Globus pallidus (tissue), 1 donor: ENCODE measurements at regions not wholly inside any gene's neighbourhood (a gene's known extent, or its start where the extent isn't known, plus 50 kb on each side); places are given as distances from the start of the nearest gene placed in this dataset.
"Not testable (repeated sequence)": the region's sequence is repeated elsewhere in the genome, so short reads cannot be mapped to it uniquely, and the experiment has no call there.

Experiments
- DNase-seq: peaks from one replicate; pipeline ENCODE4 v3.0.0-alpha.2; 2015; ENCODE audit warnings: low spot score

DNA sequence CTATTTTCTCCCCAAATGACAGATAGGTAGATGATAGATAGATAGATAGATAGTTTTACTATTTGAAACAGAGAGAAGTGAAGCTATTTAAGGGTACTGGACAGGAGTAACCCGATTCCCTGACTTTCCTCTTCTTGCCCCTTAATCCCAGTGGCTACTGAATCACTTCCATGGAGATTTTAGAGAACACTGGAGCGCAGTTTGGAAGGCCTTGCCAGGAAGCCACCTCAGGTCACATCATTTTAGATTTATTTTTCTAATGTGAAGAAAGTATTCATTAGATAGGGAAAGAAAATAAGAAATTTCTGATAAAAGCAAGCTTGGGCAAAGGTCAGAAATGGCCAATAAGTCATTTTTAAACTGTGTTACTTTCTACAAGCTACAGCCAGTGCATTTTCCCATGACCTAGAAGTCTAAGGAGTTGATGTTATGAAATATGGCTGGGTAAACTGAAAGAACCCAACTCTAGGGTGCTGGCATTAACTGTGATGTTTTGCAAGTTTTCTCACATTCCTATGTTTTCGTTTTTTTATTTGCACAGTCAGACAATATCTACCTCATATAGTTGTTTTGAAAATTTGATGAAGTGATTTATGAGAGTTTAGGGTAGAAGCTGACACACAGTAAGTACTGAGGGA, 544.7 kb upstream of the PTGER4 start:
- DNase-seq, result no peak

DNA sequence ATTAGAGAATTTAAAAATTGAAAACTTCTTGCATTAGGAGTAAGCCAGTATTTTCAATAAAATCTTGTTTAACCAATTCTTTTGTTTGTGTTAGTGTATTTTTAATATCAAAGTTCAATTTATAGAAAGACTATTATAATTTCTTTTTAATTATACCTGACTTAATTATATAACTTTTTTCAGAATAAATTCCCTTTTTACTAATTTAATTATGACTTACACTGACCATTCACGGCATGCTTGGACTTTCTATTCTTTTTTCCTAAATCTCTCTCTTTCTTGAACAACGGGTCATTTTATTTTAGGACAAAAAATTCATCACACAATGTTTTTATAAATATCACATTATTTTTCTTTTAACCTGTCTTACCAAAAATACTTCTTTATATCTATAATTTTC, 555.3 kb upstream of the PTGER4 start:
- no peak for DNase-seq

DNA sequence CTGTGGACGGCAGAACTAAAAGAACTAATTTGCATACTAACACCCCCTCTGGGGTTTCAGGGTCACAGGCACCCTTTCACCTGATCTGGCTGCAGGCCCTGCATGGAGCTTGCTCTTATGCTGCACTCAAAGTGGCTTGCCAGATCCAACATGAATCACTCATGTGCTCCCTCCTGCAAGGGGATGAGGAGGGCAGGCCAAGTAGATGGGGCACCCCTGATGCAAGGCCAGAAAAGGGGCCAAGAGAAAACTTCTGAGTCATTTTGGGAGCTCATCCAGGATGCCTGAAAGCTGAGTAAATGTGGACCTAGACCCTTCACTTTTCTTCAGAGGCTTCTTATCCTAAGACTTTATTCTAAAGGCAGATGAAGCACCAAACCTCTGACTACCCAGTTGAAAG, 558.5 kb upstream of the PTGER4 start:
- DNase-seq, result no peak

DNA sequence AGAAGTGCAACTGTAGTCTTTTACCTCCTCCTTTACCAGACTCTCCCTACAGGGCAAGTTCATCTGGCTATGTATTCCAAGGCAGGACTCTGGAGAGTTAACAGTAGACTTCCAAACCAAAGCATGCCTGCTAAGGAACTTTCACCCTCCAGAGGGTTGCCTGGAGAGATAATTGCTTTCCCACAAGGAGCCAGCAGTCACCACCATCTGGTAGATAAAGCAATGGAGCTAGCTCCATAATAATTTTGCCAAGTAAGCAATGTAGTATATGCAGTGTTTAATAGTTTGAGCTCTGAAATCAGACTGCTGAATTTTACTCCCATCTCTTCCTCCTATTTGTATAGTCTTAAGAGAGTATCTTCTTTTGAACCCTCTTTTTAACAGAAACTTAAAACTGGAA, 566.8 kb upstream of the PTGER4 start:
- no peak for DNase-seq

DNA sequence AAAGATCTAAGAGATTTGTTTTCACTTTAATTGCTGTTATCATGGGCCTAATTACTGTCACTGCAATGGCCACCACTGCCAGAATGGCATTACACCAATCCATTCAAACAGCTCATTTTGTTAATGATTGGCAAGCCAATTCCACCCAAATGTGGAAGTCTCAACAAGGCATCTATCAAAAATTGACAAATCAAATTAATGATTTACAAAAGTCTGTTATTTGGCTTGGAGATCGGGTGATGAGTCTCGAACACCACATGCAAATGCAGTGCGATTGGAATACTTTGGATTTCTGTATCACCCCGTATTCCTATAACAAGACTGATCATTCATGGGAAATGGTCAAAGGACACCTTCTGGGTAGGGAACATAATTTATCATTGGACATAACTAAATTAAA, 568.7 kb upstream of the PTGER4 start:
- DNase-seq, result not testable (repeated sequence)

DNA sequence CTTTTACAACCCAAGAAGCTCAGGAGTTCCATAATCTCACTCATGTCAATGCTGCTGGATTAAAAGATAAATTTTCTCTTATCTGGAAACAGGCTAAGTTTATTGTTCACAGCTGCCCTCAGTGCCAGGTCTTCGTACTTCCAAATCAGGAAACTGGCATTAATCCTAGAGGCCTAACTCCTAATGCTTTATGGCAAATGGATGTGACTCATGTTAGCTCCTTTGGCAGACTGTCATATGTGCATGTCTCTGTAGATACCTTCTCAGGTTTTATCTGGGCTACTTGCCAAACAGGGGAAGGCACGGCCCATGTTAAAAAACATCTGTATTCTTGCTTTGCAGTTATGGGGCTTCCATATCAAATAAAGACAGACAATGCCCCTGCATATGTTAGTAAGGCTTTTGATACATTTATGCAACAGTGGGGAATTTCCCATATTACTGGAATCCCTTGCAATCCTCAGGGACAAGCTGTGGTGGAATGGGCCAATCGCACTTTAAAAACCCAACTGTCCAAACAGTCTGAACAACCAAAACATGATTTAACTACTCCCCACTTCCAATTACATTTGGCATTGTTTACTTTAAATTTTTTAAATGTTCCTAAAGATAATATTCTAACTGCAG, 570.8 kb upstream of the PTGER4 start:
- not testable (repeated sequence) for DNase-seq

DNA sequence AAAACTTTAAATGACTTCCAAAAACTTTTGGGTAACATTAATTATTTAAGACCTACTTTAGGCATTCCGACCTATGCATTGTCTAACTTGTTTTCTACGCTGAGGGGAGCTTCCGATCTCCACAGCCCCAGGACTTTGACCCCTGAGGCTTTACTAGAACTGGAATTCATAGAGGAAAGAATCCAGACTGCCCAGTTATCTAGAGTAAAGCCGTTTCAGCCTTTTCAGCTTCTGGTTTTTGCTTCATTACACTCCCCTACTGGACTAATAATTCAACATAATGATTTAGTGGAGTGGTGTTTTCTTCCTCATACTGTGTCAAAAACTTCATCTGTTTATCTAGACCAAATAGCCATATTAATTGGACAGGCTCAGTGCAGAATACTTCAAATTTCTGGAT, 571.9 kb upstream of the PTGER4 start:
- DNase-seq, result not testable (repeated sequence)

DNA sequence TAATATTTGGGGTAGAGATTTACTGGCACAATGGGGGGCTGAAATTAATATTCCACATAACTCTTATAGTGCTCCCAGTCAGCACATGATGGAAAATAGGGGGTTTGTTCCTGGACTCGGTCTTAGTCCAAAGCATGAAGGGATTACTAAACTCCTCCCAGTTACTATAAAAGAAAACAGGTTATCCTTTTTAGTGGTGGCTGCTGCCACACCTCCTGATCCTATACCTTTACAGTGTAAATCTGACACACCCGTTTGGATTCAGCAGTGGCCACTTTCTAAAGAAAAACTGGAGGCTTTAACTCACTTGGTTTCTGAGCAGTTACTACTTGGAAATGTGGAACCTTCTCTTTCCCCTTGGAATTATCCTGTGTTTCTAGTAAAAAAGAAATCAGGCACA, 572.9 kb upstream of the PTGER4 start:
- no peak for DNase-seq

DNA sequence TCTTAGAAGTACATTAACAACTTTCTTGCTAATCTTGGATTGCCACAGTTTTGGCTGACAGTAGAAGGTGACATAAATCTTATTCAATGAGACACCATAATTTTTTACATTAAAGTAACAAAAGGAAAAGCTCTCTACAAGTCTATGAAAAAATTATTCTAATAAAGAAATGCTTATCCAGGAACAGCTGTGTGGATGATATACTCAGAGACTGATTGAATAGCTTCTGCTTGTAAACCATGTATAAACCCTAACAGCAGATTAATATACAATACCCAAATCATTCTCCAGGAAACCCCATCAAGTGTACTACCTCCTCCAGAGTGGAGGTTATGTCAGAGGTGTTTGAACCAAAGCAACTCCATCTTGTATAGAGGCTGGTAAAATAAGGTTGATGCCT, 581.4 kb upstream of the PTGER4 start:
- no peak for DNase-seq

DNA sequence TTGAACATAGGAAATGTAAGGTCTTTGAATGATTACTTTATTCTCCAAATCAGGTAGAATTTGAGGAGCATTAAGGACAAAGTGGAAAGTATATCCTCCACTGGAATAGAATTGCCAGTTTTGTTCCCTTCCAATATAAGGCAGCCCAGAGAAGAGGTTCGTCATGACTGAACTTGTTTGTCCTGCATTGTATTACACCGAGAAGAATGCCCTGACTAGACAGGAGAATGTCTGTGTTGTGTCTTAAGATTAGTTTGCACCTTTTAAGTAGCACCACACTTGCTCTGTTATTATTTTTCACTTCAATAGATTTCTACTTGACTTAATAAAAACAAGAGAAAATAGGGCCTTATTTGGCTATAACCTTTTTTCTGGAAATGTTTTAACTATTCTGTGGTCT, 586.2 kb upstream of the PTGER4 start:
- no peak for DNase-seq

DNA sequence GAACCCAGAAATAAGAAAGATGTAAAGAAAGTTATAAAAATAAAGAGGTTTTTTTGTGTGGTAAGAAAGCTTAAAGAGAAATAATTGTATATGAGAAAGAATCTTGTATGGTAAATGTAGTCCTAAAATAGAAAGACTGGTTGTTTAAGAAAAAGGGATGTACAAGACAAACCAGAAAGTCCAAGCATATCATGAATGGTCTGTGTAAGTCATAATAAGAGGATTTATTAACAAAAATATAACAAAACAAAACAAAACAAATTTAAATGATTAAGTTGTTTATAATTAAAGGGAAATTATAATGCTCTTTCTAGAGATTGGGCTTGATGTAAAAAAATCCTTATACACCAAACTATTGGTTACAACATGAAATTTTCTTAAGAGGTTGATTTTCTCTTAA, 590.4 kb upstream of the PTGER4 start:
- no peak for DNase-seq

DNA sequence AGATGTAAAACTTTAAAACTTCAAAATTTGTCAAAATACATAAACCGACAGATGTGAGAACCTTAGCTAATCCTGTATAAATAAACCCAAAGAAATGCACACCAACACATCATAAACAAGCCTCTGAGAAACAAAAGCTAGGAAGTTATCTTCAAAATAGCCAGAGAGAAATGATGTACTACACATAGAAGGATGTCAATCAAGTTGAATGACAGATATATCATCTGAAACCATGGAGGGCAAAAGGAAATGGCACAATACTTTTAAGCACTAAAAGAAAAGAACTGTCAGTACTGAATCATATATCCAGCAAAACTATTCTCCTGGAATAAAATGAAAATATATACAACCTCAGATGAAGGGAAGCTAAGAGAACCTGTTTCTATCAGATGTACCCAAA, 595.1 kb upstream of the PTGER4 start:
- no peak for DNase-seq

DNA sequence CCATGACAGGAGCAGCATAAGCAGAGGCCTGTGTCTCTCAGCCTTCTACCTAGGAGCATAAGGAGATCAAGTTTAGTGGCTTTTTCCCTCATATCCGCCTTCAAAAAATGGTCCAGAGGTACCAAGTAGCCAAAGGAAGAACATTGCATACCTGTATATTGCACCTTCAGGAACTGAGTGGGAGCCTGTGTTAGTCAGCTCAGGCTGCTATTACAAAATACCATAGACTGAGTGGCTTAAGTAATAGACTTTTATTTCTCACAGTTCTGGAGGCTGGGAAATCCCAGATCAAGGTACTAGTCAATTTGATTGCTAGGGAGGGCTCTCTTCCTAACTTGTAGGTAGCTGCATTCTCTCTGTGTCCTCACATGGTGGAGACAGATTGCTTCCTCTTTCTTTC, 597.4 kb upstream of the PTGER4 start:
- no peak for DNase-seq

DNA sequence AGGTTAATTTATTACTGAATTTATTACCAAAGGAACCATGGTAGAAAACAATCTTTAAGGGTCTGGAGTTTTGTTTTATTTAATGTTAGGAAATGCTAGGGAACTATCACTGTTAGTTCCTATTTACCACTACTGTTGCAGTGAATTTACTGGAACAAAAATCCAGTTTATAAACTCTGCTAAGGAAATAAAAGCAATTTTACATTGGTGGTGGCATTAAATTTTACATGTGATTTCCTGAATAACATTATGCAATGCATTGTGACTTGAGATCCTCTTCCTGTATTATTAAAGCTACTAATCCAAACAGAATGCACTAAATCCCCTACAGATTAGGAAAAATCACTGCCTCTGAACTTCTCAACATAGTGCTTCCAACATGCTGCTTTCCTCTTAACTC, 599.5 kb upstream of the PTGER4 start:
- DNase-seq, result no peak

DNA sequence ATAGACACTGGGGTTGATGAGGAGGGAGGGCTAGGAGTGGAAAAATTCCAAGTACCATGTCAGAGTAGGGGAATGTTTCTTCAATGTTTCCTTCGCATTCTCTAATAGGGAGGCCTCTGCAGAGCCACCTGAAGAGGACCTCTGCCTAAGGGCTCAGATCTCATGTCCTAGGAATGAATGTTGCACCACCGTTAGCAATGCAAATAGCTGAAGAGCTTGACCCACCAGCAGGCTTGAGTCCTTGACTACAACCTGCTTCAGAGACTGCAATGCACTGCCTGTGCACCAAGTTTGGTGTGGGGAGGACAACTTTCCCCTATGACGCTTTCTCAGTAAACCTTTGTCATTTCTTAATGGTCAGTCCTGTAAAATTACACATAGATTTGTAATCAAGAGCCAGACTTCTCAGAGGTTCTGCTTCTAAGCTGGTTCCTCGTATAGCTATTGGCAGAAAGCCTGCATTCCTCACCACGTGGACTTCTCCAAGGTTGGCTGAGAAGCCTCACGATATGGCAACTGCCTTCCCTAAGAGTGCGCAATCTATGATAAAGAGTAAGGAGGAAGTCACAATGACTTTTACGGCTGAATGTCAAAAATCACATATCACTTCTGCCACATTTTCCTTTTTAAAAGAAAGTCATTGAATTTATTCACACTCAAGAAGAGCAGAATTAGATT, 600.7 kb upstream of the PTGER4 start:
- DNase-seq, result no peak

DNA sequence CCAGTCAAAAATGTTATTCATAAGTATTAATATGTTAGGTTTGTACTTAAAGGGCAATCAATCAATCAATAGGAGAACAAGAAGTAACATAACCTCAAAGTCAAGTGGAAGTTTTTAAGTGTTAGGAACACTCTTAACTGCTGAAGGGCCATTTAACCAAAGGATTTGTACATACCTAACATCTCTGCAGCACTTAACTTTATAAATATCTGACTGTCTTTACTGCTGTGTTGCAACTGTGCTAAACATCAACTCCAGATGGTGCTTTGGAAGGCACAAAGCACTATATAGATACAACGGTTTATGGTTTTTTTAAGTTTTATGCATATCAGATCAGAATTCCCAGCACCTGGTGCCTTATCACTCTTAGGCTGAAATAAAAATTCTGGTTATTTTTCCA, 604.9 kb upstream of the PTGER4 start:
- DNase-seq, result no peak

DNA sequence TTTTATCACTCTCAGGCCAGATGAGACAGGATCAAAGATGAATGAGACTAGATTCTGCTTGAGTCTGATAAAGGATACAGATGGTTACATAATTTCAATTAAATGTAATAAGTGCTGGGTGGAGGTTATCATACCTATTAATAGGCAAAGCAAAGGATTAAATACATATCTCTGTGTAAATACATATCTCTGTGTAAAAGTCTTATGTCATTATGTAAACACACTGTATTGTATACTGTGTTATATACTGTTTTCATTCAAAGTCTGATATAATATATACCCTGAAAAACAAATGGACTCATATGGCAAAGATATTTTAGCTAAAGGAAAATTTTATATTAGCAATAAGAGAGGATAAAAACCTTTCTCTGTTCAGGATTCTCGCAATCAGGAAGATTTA, 605.8 kb upstream of the PTGER4 start:
- no peak for DNase-seq

DNA sequence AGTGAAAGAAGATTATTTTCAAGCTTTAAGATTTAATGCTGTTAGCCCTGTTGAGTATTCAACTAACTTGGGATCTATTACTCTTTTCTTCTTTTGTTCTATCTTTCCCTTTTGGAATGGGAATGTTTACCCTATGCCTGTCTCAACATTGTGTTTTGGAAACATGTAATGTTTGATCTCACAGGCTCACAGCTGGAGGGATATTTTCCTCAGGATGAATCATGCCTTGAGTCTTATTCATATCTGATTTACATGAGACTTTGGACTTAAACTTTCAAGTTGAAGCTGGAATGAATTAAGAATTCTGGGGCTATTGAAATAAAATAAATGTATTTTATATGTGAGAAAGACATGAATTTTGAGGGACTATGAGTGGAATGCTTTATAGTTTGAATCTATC, 607.8 kb upstream of the PTGER4 start:
- DNase-seq, result no peak

DNA sequence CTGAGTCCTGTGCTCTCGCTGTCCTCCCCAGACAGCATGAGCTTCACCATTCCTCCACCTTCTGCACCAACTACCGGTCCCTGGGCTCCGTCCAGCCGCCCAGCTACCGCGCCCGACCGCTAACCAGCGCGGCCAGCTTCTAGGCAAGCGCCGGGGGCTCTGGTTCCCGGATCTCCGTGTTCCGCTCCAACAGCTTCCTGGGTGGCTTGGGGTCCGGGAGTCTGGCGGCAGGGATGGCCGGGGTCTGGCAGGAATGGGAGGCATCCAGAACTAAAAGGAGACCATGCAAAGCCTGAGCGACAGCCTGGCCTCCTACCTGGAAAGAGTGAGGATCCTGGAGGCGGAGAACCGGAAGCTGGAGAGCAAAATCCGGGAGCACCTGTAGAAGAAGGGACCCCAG, 613.1 kb upstream of the PTGER4 start:
- no peak for DNase-seq

DNA sequence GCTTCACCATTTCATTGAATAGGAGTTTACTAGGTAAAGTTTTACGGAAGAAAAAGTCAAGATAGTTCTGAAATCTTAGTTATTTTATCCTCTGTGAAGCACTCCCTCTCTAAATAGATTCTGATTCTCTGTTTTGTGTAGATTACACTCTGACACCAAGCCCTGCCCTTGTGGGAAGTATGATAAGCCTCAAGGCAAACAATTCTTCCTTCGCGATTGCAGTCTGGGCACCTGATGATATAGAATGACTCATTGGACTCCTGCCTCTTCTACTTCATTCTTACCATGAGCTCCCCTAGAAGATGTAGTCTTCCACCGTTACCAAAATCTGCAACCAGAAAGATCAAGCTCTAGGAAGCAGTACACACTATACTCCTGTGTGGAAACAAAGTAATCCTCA, 626.9 kb upstream of the PTGER4 start:
- DNase-seq, result no peak

DNA sequence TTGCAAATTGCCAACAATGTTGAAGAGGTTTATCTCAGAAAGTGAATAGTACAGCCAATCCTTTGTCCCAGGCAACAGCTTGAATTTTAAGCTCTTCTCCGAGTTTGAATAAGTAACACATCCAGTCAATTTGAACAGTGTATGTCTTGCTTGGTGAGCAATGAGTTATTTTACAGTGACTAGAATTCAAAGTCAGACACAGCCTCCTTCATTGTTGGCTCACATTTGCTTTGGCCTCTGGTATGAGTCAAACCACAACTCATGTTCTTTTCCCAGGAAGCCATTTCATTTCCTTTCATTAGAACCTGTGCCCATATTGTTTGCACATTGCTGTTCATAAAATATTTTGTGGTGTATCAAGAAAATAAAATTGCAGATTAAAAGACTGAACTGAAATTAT, 622.0 kb upstream of the DAB2 start:
- no peak for DNase-seq

DNA sequence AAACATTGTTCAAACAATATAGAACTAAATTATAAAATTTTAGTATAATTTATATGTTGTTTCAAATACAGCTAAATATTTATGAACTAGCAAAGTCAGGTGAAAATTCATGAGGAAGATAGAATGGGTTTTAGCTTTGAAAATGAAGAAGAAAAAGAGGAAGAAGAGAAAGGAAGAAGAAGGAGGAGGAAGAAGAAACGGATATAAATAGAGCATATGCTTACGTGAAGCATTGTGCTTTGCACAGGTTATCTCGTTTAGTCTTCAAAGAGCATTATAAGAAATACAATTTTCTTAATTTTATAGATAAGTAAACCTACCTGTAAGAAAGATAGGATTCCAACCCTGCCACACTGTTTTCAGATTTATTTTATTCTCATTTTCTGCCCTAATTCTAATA, 620.6 kb upstream of the DAB2 start:
- no peak for DNase-seq

DNA sequence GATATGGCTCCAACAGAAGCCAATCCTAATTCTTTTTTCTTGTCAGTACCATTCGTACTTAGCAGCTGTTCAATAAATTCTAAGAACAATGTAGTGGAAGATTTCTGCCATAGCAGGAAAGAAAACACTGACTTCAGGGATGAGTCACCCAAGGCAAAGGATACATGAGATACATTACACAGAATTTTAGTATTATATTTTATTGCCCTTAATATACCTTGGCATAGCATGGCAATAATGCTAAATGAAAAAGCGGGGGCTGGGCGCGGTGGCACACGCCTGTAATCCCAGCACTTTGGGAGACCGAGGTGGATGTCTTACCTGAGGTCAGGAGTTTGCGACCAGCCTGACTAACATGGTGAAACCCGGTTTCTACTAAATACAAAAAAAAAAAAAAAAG, 619.1 kb upstream of the DAB2 start:
- no peak for DNase-seq

DNA sequence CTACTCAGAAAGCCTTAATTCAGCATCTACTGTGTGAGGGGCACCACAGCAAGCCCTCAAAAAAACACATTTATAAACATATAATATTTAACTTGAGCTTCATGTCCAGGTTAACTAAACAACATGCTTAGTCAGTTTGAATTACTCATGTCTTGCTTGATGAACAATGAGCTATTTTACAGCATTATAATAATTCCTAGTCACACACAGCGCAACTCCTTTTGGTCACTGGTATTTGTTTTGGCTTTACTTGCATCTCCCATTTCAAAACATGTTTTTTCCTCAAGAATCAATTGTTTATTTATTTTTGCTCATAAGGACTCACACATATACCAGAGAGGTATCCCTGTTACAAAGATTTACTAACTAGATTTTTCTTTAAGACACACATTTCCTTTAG, 616.7 kb upstream of the DAB2 start:
- DNase-seq, result no peak
